ENCODE measurements at regions not wholly inside any gene's neighbourhood (a gene's known extent, or its start where the extent isn't known, plus 50 kb on each side); places are given as distances from the start of the nearest gene placed in this dataset.

DNA sequence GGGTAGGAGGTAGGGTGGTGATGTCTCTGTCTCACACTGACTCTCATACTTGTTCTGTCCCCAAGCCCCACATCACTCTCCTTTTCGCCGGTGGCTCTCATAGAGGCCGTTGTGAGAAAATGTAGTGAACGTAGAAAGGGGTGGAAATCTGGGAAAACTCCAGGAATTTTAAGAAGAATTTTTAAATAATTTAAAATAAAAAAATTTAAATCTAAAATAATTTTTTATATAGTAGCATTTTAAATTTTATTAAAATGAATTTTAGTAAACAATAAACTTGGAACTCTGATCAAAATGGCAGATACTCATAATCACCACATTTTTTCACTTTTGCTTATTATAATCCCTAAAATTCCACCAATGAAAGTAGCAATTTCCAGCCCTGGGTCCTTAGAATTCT, 473.6 kb upstream of the ZFHX3 start:
- Mint-ChIP-seq H3K36me3 (ENCODE audit: low read depth, unreplicated experiment) (no peaks in the 10 kb centered on the region), H3K27ac (ENCODE audit: unreplicated experiment) (no peak overlapping the region), H3K9me3 (ENCODE audit: unreplicated experiment) (no peaks in the 10 kb centered on the region), H3K4me1 (ENCODE audit: unreplicated experiment) (no peaks in the 10 kb centered on the region), H3K4me3 (ENCODE audit: unreplicated experiment) (no peak overlapping the region), H3K27me3 (ENCODE audit: unreplicated experiment) (peaks cover 2% of the 10 kb centered on the region)
- no peak for DNase-seq (ENCODE audit: low spot score)
- no peak for TF ChIP-seq CTCF (IDR thresholded peaks at IDR 0.05; ENCODE audit: unreplicated experiment)

DNA sequence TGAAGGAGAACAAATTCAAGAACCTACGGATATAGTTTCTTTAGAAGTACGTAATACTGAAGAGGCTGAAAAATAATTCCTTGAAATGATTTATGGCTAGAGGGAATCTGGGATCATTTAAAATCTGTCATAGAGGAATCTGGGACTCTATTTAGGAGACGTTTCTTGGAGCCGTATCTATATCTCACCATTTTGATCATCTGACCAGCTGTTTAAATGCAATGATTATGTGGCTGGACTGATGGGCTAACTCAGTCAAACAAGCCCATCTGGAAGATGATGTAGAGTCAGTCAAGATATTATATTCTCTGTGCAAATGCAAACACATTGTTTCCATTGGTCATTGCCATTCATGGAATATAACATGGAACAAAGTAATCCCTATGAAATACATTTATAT, 467.7 kb upstream of the ZFHX3 start:
- Mint-ChIP-seq H3K27me3 (ENCODE audit: unreplicated experiment) (no peaks in the 10 kb centered on the region), H3K9me3 (ENCODE audit: unreplicated experiment) (no peaks in the 10 kb centered on the region), H3K36me3 (ENCODE audit: low read depth, unreplicated experiment) (no peaks in the 10 kb centered on the region), H3K4me3 (ENCODE audit: unreplicated experiment) (no peak overlapping the region), H3K4me1 (ENCODE audit: unreplicated experiment) (no peaks in the 10 kb centered on the region), H3K27ac (ENCODE audit: unreplicated experiment) (no peak overlapping the region)
- DNase-seq (ENCODE audit: low spot score): no peak
- TF ChIP-seq CTCF (IDR thresholded peaks at IDR 0.05; ENCODE audit: unreplicated experiment): no peak

DNA sequence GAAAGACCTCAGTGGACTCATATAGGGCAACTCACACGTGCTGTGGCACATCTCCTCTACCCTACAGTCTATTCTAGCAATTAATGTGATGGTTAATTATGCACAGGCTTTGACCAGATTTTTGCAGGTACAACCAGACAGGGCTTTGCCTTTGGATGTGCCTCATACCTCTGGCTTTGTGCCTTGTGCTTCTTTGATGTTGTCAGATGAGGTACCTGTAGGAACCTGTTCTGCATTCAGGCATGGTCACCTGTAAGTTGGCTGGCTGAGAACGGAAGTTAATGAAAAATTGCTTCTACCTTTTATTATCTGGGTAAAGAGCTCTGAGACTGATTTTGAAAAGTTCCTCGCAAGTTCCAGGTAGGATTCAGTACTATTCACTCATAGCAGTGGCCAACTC, 462.9 kb upstream of the ZFHX3 start:
- H3K27me3 Mint-ChIP-seq (ENCODE audit: unreplicated experiment): no peaks in the 10 kb centered on the region
- no peak overlapping the region for H3K4me3 Mint-ChIP-seq (ENCODE audit: unreplicated experiment)
- H3K36me3 Mint-ChIP-seq (ENCODE audit: low read depth, unreplicated experiment): no peaks in the 10 kb centered on the region
- H3K27ac Mint-ChIP-seq (ENCODE audit: unreplicated experiment): no peak overlapping the region
- no peaks in the 10 kb centered on the region for H3K9me3 Mint-ChIP-seq (ENCODE audit: unreplicated experiment)
- DNase-seq (ENCODE audit: low spot score): no peak
- H3K4me1 Mint-ChIP-seq (ENCODE audit: unreplicated experiment): peaks cover 2% of the 10 kb centered on the region
- no peak for TF ChIP-seq CTCF (IDR thresholded peaks at IDR 0.05; ENCODE audit: unreplicated experiment)

DNA sequence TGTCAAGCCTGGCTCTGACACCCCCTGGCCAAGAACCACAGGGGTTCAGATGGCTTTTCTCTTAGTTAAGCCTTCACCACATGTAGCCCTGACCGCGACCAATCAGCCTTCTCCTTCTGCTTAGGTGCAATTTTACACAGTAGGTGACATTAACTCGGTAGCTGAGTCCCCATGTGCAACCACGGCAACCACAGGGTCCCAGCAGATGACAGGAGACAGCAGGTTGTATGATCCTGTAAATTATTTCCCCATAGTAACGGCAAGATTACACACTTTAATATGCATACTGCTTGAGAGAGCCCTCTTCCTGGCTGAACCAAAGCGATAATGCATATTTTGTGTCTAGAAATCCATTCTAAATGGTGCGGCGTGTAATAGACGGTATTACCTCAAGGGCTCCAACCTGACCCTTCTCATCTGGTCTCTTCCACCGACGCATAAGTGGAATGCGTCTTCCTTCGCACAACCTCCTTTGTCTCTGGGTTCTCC, 458.7 kb upstream of the ZFHX3 start:
- TF ChIP-seq CTCF (IDR thresholded peaks at IDR 0.05; ENCODE audit: unreplicated experiment): no peak
- H3K4me3 Mint-ChIP-seq (ENCODE audit: unreplicated experiment): no peak overlapping the region
- H3K4me1 Mint-ChIP-seq (ENCODE audit: unreplicated experiment): peaks cover 11% of the 10 kb centered on the region
- H3K27ac Mint-ChIP-seq (ENCODE audit: unreplicated experiment): no peak overlapping the region
- H3K27me3 Mint-ChIP-seq (ENCODE audit: unreplicated experiment): peaks cover 1% of the 10 kb centered on the region
- H3K9me3 Mint-ChIP-seq (ENCODE audit: unreplicated experiment): no peaks in the 10 kb centered on the region
- DNase-seq (ENCODE audit: low spot score): no peak
- H3K36me3 Mint-ChIP-seq (ENCODE audit: low read depth, unreplicated experiment): no peaks in the 10 kb centered on the region

DNA sequence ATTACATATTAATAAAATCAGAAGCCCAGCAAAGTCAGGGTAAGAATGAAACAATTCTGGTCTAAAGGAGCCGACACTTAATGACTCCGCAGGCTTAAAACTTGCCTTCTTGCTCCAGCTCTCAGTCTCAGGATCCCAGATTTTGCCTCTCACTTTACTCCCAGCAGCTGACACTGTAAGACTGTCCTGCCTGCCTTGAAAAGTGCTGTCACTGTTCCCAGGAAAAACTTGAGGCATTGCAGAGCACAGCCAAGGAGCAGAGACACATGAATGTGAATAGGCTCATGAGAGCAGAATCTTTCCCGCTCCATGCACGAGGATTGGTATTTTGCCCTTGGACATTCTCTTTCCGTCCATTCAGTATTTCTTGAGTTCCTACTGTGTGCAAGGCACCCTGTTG, 457.6 kb upstream of the ZFHX3 start:
- Mint-ChIP-seq H3K4me1 (ENCODE audit: unreplicated experiment) (peaks cover 11% of the 10 kb centered on the region), H3K27me3 (ENCODE audit: unreplicated experiment) (peaks cover 1% of the 10 kb centered on the region), H3K36me3 (ENCODE audit: low read depth, unreplicated experiment) (no peaks in the 10 kb centered on the region), H3K4me3 (ENCODE audit: unreplicated experiment) (no peak overlapping the region), H3K27ac (ENCODE audit: unreplicated experiment) (no peak overlapping the region), H3K9me3 (ENCODE audit: unreplicated experiment) (no peaks in the 10 kb centered on the region)
- TF ChIP-seq CTCF (IDR thresholded peaks at IDR 0.05; ENCODE audit: unreplicated experiment): no peak
- DNase-seq (ENCODE audit: low spot score): no peak
